ENCODE measurements at regions not wholly inside any gene's neighbourhood (a gene's known extent, or its start where the extent isn't known, plus 50 kb on each side); places are given as distances from the start of the nearest gene placed in this dataset.

GRCh38 chr6:122198922-122199321 is 200.5 kb upstream of the HSF2 start:
- TF ChIP-seq POLR2A (IDR thresholded peaks at IDR 0.05; ENCODE audit: low read depth) (no peak), POLR2AphosphoS5 (IDR thresholded peaks at IDR 0.05) (no peak)
- TF ChIP-seq, protein P1, sequence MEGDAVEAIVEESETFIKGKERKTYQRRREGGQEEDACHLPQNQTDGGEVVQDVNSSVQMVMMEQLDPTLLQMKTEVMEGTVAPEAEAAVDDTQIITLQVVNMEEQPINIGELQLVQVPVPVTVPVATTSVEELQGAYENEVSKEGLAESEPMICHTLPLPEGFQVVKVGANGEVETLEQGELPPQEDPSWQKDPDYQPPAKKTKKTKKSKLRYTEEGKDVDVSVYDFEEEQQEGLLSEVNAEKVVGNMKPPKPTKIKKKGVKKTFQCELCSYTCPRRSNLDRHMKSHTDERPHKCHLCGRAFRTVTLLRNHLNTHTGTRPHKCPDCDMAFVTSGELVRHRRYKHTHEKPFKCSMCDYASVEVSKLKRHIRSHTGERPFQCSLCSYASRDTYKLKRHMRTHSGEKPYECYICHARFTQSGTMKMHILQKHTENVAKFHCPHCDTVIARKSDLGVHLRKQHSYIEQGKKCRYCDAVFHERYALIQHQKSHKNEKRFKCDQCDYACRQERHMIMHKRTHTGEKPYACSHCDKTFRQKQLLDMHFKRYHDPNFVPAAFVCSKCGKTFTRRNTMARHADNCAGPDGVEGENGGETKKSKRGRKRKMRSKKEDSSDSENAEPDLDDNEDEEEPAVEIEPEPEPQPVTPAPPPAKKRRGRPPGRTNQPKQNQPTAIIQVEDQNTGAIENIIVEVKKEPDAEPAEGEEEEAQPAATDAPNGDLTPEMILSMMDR (IDR thresholded peaks at IDR 0.05) = no peak
